NB4 (cell line): ENCODE measurements at regions not wholly inside any gene's neighbourhood (a gene's known extent, or its start where the extent isn't known, plus 50 kb on each side); places are given as distances from the start of the nearest gene placed in this dataset.

Source experiments
- CTCF ChIP-seq: IDR thresholded peaks from one replicate; pipeline ENCODE4 v1.5.1; 2012; ENCODE audit warnings: low read depth, low read length
- MYC ChIP-seq: IDR thresholded peaks from 2 replicates; pipeline ENCODE4 v1.6.1; 2011; ENCODE audit warnings: low read depth, low read length
- POLR2A ChIP-seq: IDR thresholded peaks from 2 replicates; pipeline ENCODE4 v1.6.1; 2011; ENCODE audit warnings: mild to moderate bottlenecking; ENCODE audit not compliant: insufficient read length; ENCODE audit errors: extremely low read depth

GRCh38 chr2:172214252-172214651, 111.6 kb upstream of the DLX2 start:
- TF ChIP-seq POLR2A = no peak
- no peak for TF ChIP-seq CTCF
- TF ChIP-seq MYC = no peak
